ENCODE measurements at regions not wholly inside any gene's neighbourhood (a gene's known extent, or its start where the extent isn't known, plus 50 kb on each side); places are given as distances from the start of the nearest gene placed in this dataset.

GRCh38 chr2:17146358-17146757 lies 371.9 kb downstream of the RAD51AP2 start:
- H3K9me2 ChIP-seq: no peaks in the 10 kb centered on the region
- H3K9me3 ChIP-seq: no peaks in the 10 kb centered on the region
- H4K20me1 ChIP-seq (ENCODE audit: insufficient read depth): no peaks in the 10 kb centered on the region
- 11% methylated on average over 1 of the region's 1 CpG for WGBS (ENCODE audit: low lambda C conversion rate)
- no peak overlapping the region for H3K4me3 ChIP-seq (ENCODE audit: low read depth in 2 of 2, low read length in 1 of 2)
- ChIA-PET POLR2A (no interaction called here), CTCF (interaction anchor here (4.6 to 6.4 kb wide), 2 partner anchors 163 to 373 kb away, joined by 30 to 84 read pairs; no protein-coding TSS in a partner anchor)
- H3K79me2 ChIP-seq (ENCODE audit: insufficient read depth): no peaks in the 10 kb centered on the region
- no peak overlapping the region for H3K27ac ChIP-seq (ENCODE audit: low read depth in 2 of 2, low read length in 1 of 2)
- H3F3A ChIP-seq (replicated peaks; ENCODE audit: insufficient read depth): no peaks in the 10 kb centered on the region
- no peaks in the 10 kb centered on the region for H3K36me3 ChIP-seq (replicated peaks in 1 of 2; ENCODE audit: control insufficient read depth in 1 of 2, insufficient read depth in 2 of 2, low read length in 1 of 2)
- H3K4me2 ChIP-seq: no peak overlapping the region
- H3K27me3 ChIP-seq (ENCODE audit: insufficient read depth): no peaks in the 10 kb centered on the region
- H2AFZ ChIP-seq (ENCODE audit: low read depth): no peak overlapping the region
- no peak overlapping the region for H3K9ac ChIP-seq
- peaks cover 0 to 8% of the 10 kb centered on the region in 2 experiments; a peak in 1 of 4 replicates for H3K4me1 ChIP-seq (ENCODE audit: control insufficient read depth in 1 of 2, insufficient read depth in 2 of 2, low read depth in 1 of 2, low read length in 1 of 2)
- TF ChIP-seq EP300 (IDR thresholded peaks at IDR 0.05; ENCODE audit: borderline replicate concordance in 1 of 2, low read depth in 1 of 2, low read length in 1 of 2) (no peak), REST (IDR thresholded peaks at IDR 0.05; ENCODE audit: low read depth, low read length) (no peak), NRF1 (IDR thresholded peaks at IDR 0.05; ENCODE audit: low read depth, low read length) (no peak), PBX3 (IDR thresholded peaks at IDR 0.05) (no peak), RFX5 (IDR thresholded peaks at IDR 0.05; ENCODE audit: low read length) (no peak), SMC3 (IDR thresholded peaks at IDR 0.05; ENCODE audit: low read depth, low read length) (no peak), FOXM1 (IDR thresholded peaks at IDR 0.05; ENCODE audit: low read depth) (no peak)
- no peak for DNase-seq

- H3K4me1 ChIP-seq (ENCODE audit: control insufficient read depth in 1 of 2, insufficient read depth in 2 of 2, low read depth in 1 of 2, low read length in 1 of 2): peaks cover 0 to 10% of the 10 kb centered on the region in 2 experiments; a peak in 2 of 4 replicates
- H3K27me3 ChIP-seq (ENCODE audit: insufficient read depth): no peaks in the 10 kb centered on the region
- no peak overlapping the region for H3K9ac ChIP-seq
- H2AFZ ChIP-seq (ENCODE audit: low read depth): no peak overlapping the region
- H4K20me1 ChIP-seq (ENCODE audit: insufficient read depth): no peaks in the 10 kb centered on the region
- POLR2A ChIA-PET: no interaction called here
- H3K79me2 ChIP-seq (ENCODE audit: insufficient read depth): no peaks in the 10 kb centered on the region
- no peaks in the 10 kb centered on the region for H3K36me3 ChIP-seq (replicated peaks in 1 of 2; ENCODE audit: control insufficient read depth in 1 of 2, insufficient read depth in 2 of 2, low read length in 1 of 2)
- no peak overlapping the region for H3K4me3 ChIP-seq (ENCODE audit: low read depth in 2 of 2, low read length in 1 of 2)
- peak; percentile 57 for DNase-seq
- H3K4me2 ChIP-seq: no peak overlapping the region
- no peaks in the 10 kb centered on the region for H3K9me2 ChIP-seq
- H3K27ac ChIP-seq (ENCODE audit: low read depth in 2 of 2, low read length in 1 of 2): no peak overlapping the region
- WGBS (ENCODE audit: low lambda C conversion rate): 11% methylated on average over 2 of the region's 2 CpGs
- CTCF ChIA-PET: interaction anchor here (1.1 to 1.2 kb wide), 2 partner anchors 363 to 509 kb away, joined by 3 read pairs; no protein-coding TSS in a partner anchor
- H3F3A ChIP-seq (replicated peaks; ENCODE audit: insufficient read depth): no peaks in the 10 kb centered on the region
- no peaks in the 10 kb centered on the region for H3K9me3 ChIP-seq
- TF ChIP-seq TEAD4 (IDR thresholded peaks at IDR 0.05; ENCODE audit: borderline replicate concordance, insufficient read depth): no peak
- TF ChIP-seq USF1 (IDR thresholded peaks at IDR 0.05; ENCODE audit: borderline replicate concordance, low read depth): no peak
- TF ChIP-seq IRF3 (IDR thresholded peaks at IDR 0.05; ENCODE audit: low read depth, low read length): no peak
- peak; percentile 45 for TF ChIP-seq NFIC (IDR thresholded peaks at IDR 0.05; ENCODE audit: borderline replicate concordance)
- TF ChIP-seq MAX (IDR thresholded peaks at IDR 0.05; ENCODE audit: low read depth): no peak
- no peak for TF ChIP-seq YY1 (IDR thresholded peaks at IDR 0.05; ENCODE audit: low read depth)
- peak; percentile 81; the same call in 1 of the 2 replicates for TF ChIP-seq GATA2 (CRISPR knock-in tag; IDR thresholded peaks at IDR 0.05)
- TF ChIP-seq EP300 (IDR thresholded peaks at IDR 0.05; ENCODE audit: borderline replicate concordance in 1 of 2, low read depth in 1 of 2, low read length in 1 of 2): peak in 1 of 2 experiments; percentile 94; a peak in 2 of 4 replicates
- no peak for TF ChIP-seq SIN3A (IDR thresholded peaks at IDR 0.05; ENCODE audit: borderline replicate concordance, low read depth, low read length)
- no peak for TF ChIP-seq NRF1 (IDR thresholded peaks at IDR 0.05; ENCODE audit: low read depth, low read length)
- no peak for TF ChIP-seq CTCF (IDR thresholded peaks at IDR 0.05)
- TF ChIP-seq RAD21 (IDR thresholded peaks at IDR 0.05; ENCODE audit: low read length): peak; percentile 33
Measured at GRCh38 chr2:17136877-17137276, 381.4 kb downstream of the RAD51AP2 start.
